ENCODE measurements at regions not wholly inside any gene's neighbourhood (a gene's known extent, or its start where the extent isn't known, plus 50 kb on each side); places are given as distances from the start of the nearest gene placed in this dataset.

DNA sequence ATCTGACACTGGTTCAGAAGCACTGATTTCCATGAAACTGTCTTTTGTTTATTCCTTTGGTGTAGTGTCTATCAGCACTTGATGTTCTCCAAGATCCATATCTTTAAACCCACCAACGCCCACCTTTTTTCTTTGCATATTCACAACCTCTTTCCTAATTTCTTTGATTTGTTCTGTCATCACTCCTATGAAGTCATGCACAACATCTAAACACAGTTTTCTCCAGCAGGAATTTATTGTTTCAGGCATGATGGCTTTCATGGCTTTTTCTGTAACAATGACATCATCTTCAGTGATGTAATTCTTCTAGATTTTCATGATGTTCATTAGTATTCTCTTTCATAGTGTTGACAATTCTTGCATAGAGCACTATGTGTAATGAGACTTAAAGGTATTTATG lies 219.6 kb upstream of the POU1F1 start:
- no peak for TF ChIP-seq SUZ12 (IDR thresholded peaks at IDR 0.05; ENCODE audit: extremely low read depth, insufficient read depth, insufficient read length)
- TF ChIP-seq ZNF274 (IDR thresholded peaks at IDR 0.05; ENCODE audit: low read depth, low read length): no peak
- TF ChIP-seq YY1 (IDR thresholded peaks at IDR 0.05; ENCODE audit: insufficient read depth, insufficient read length): no peak

Measured in NT2/D1 (cell line).